Stimulated activated CD4-positive, alpha-beta T cell treated with anti-CD3 and anti-CD28 coated beads, Interleukin-12 subunit alpha, Interleukin-12 subunit beta, amount 100 ng/mL, for 48 hours (primary cell): ENCODE measurements at regions not wholly inside any gene's neighbourhood (a gene's known extent, or its start where the extent isn't known, plus 50 kb on each side); places are given as distances from the start of the nearest gene placed in this dataset.
"Not testable (repeated sequence)": the region's sequence is repeated elsewhere in the genome, so short reads cannot be mapped to it uniquely, and the experiment has no call there.

Source experiments
- DNase-seq, 3 donors: peaks; one replicate each; pipeline ENCODE4 v3.0.0-alpha.2; 2020; ENCODE audit warnings: low read depth in 2 of 3, low spot score in 1 of 3

DNA sequence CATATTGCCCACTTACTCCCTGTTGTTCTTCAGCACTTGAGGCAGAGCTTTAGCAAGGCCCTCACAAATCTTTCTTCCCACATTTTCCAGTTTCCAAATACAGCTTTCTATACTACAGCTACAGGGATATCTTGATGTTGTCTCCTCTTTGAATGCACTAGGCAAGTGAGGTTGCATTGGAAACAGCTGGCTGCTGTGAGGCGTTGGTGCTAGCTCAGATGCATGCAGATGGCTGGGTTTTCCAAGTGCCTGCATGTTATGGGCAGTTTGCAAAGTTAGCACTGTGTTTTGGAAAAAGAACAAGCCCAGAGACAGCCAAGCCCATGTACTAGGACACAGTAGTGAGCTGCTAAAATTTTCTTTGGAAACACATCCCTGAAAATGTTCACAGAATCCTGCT is 315.1 kb upstream of the RASGEF1B start:
- no peak for DNase-seq

DNA sequence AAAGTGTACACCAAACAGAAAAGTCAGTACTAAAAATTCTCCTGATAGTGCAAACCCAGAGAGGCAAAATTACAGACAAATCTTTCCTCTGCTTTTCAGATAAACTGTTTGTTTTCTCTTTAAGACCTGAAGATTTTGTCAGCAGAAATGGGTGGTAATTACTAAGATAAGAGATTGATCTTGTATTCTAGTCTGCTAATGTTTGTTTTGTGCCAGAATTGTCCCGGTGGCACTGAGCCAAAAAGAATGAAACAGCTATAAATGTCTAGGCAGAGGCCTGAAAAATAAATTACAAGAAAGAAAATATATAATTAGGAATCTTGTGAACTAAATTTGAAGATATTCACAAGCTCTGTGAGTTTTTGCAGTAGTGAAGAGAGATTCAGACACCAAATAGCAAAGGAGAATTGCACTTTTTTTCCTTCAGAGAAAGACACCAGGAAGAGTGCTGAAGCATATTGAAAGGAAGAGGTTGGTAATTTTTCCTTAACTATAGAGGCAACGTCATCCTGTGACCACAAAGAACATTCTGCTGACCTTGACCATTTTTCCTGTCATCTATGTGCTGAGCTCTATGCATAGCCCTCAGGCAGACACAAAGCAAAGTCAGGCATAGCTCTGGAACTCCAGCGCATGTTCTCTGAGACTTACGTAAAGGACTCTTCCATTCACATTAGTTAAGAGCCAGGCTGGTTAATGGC is 314.5 kb upstream of the RASGEF1B start:
- no peak for DNase-seq

DNA sequence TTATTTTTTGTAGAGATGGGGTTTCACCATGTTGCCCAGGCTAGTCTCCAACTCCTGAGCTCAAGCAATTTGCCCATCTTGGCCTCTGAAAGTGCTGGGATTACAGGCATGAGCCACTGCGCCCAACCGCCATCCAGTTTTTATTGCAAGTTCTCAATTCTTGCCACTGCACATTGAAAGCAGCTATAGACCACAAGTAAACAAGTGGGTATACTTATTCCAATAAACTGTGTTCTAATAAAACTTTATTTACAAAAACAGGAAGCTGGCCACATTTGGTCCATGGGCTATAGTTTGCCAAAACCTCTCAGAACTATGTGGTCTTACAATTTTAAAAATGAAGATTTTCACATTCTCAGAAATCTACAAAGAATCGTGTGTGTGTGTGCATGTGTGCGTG is 313.6 kb upstream of the RASGEF1B start:
- DNase-seq = no peak

- no peak for DNase-seq
Observed at GRCh38 chr4:81783558-81783957, 311.9 kb upstream of the RASGEF1B start.

DNA sequence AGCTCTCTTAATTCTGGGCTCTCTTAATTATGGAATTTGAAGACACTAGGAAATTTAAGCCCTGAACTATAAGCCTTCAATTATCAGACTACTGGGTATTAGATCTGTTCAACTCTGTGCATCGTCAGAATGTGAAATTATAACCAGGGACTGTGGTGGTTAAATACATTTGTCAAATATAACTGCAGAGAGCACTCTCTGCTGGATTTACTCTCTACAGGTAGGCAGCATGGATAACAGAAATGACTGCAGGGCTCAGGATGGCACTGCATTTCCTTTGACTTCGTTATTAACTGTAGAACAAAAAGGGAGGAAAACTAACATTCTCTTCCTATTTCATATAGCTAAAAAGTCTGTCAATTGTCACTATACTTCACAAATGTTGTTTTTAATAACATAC is 310.1 kb upstream of the RASGEF1B start:
- no peak for DNase-seq

GRCh38 chr4:81777718-81778117 is 306.0 kb upstream of the RASGEF1B start:
- DNase-seq = not testable (repeated sequence)

DNA sequence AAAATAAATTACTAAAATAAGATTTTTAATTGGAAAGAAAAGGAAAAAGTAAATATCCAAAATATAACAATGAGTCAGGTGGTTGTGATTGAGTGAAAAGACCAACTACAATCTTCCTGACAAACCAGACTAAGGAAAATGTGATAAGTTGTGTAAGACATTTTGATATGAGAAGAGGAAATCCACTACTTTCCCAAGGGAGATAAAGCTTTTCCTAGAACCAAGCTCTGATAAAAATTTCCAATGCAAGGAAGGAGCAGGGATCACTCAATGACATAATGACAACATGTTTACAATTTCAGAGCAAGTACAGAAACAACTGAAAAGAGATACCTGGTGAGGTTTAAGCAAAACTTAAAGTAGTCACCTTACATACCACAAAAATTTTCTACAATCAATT is 305.1 kb upstream of the RASGEF1B start:
- no peak for DNase-seq

- DNase-seq = no peak
Observed at GRCh38 chr4:81773557-81773956, 301.9 kb upstream of the RASGEF1B start.

DNA sequence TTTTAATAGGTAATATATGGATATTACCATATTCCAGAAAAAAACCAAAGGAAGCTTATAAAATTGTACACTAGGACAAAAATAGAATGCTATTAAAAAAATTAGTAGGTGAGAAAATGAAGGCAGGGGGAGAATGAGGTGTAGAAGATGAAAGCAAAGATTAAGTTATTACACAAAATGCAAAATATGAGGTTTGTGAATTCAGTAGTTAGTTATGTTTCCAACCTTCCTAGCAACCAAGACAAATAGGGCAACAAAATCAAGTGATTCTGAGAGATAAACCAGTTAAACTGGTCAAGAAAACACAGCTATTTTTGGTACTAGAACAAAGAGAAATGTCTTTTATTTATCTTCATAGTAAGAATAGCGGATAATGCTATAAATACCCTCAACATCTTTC is 300.0 kb upstream of the RASGEF1B start:
- DNase-seq = no peak

DNA sequence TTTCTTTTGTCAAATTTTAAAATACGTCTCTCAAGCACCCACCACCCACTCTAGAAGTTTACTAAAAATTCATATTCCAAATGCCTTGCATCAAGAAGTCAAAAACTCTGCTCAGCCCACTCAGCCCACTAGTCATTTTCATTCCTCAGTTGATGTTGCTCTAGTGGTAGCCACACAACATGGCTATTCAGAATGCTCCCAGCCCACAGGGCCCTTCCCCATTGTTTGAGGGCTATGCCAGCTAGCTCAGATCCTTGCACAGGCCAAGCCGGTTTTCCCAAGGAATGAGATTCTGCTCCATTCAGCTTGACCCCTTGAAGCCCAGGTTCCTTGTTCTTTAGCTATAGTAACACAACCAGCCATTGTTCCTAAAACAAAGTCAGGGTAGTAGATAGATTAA is 297.5 kb upstream of the RASGEF1B start:
- no peak for DNase-seq

DNA sequence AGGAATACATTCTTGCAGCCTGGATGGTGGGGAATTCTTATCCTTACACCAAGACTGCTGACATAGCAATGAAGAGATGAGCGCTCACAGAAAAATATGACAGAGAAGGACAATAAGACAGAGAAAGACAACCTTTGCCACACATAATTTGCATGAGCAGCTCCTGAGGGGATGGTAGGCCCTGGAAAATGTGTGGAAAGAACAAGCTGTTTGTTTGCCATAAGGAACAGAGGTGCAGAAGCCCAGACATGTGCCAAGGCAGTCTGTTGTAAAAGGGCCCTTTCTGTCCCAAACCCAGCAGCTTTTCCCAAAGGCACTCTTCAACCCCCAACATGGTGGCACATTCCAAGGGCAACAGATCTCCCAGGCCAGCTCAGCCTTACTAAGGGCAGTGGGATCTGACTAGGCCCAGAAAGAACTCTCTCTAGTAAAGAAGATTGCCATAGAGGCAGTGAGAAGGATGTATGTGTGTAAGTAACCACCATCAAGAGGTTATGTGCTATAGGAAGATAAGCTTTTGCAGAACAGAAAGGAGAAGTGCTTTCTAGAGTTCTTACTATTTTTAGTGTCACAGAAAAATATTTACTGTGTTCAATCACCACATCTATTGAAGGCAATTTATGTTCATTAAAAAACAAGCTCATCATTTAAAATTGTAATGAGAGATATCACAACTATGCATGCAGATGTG is 287.0 kb upstream of the RASGEF1B start:
- DNase-seq = no peak

- no peak for DNase-seq
Observed at GRCh38 chr4:81757691-81758090, 286.0 kb upstream of the RASGEF1B start.

DNA sequence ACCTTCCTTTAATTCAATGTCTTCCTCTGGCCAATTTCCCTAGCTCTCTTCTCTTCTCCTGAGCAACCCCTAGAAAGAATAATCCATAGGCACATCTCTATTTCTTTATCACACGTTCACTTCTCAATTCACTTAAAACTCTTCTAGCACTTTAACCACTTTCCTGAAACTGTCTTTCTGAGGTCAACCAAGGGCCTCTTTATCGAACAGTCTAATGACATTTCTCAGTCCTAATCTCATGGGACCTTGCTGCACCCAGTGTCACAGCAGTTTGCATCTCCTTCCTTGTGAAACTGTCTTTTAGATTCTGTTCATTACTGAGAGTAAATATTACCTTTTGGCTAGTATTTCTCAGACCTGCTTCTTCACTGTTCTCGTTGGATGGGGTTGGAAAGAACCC is 285.3 kb upstream of the RASGEF1B start:
- DNase-seq = no peak

DNA sequence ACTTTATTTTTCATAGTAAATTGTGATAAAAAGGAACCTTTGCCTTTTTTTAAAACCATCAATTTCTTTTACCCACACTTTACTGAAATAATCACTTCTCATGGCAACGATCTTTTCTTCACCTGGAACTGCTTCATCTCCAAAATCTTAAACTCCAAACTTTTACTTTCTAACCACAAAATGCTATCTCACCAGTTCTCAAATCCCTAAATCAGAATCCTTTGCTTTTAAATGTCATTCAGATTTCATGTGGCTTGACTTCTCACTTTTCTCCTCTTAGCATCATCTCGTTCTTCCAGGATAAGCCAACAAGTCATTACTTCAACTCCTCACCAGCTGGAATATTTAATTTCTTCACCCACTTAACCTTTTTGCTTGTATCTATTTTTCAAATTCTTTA is 284.3 kb upstream of the RASGEF1B start:
- no peak for DNase-seq

- DNase-seq = no peak
Observed at GRCh38 chr4:81754169-81754568, 282.5 kb upstream of the RASGEF1B start.

DNA sequence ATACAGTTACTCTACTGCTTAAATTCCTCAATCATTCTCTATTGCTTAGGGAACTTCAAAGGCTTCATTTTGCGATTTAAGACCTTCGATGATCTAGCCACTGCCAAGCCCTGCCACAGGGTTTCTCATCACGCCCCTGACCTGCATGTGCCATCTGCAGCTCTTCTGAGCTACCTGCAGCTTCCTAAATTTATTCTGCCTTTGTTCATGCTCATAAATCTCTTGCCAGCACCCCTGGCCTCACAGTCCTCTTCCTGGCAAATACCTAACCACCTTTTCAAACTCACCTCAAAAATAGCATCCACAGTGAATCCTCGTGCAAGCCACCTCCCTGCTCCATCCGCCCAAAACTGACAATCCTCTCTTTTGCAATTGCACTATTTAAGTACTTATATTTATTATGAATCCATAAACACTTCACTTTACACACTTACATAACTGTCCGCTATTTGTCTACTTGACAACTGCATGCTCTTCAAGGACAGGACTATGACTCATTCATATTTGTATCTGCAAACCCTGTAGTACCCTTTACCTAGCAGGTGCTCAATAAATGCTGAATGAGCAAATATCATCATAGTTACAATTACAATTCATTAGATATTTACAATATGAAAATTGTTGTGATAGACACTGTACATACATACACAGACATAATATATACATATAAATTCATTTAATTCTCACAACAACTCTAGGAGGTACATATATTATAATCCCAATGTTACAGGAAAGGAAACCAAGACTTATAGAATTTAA is 280.0 kb upstream of the RASGEF1B start:
- no peak for DNase-seq

DNA sequence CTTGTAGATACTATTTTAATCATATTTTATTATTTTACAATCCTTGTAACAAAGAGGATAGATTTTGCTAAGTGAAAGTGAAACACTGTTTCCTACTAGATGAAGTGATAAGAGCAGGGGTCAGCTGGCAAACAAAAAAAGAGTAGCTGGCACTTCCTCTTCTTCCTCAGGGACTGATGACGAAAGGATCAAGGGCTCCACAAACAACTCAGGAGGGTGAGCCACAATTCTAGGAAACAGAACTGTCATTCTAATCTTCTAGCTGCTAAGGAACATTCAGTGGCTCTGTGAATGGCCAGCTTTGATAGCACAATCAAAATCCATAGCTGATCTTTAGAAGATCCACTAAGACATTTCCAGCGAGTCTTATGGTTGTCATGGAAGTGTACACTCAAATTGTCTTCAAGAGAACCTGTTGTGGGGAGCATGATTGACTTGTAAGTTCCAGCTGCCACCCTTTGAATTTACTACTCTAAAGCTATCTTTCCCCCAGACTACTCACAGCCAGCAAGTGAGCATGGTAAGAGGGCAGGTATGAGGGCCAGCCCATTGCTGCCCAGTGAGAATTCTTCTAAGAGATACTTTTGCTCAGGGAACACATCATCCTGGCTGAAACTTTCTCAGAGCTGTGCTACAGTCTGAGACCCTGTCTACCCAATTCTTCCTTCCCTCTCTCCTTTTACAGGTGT is 275.7 kb upstream of the RASGEF1B start:
- DNase-seq = no peak

- no peak for DNase-seq
Observed at GRCh38 chr4:81746773-81747172, 275.1 kb upstream of the RASGEF1B start.

GRCh38 chr4:81746071-81746470 is 274.4 kb upstream of the RASGEF1B start:
- no peak for DNase-seq

DNA sequence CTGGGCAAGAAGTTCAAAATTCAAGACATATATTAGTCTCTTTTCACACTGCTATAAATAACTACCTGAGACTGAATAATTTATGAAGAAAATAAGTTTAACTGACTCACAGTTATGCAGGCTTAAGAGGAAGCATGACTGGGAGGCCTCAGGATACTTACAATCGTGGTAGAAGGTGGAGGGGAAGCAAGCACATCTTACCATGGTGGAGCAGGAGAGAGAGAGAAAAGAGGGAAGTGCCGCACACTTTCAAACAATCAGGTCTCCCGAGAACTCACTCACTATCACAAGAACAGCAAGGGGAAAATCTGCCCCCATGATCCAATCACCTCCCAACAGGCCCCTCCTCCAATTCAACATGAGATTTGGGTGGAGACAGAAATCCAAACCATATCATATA is 273.3 kb upstream of the RASGEF1B start:
- no peak for DNase-seq

DNA sequence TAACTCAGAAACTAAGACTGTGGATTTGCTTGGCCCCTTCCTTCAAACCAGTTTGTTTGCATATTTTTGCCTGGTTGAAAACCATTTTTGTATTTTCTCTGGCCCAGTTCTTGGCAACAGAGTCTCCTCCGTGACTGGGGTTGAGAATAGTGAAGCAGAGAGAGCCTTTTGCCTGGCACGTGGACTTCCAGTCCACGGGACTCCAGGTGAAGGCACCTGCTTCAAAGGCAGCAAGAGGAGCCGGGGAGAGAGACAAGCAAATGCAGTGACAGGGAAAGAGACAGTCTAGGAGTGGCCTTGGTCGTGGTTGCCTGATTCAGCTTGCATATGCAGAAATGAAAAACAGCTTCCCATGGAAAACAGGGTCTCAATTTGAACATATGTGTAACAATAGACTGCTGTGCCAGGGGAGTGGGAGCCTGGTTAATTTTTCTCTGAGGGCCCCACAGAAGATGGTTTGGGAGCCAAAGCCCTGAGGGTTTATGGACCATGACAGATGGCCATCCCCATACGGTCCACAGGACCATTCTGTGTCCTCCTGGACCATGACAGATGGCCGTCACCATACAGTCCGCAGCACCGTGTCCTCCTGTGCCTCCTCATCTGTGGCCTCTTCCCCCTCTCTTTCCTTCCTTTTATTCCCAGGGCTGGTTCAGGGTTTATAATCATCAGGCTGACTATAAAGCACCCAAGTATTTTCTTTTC is 272.2 kb upstream of the RASGEF1B start:
- DNase-seq = no peak
